NK-92 (cell line): ENCODE measurements at regions not wholly inside any gene's neighbourhood (a gene's known extent, or its start where the extent isn't known, plus 50 kb on each side); places are given as distances from the start of the nearest gene placed in this dataset.

Source experiments
- DNase-seq: peaks from one replicate; lab custom pipeline; 2025; ENCODE audit not compliant: unreplicated experiment; lab: John Stamatoyannopoulos, UW

DNA sequence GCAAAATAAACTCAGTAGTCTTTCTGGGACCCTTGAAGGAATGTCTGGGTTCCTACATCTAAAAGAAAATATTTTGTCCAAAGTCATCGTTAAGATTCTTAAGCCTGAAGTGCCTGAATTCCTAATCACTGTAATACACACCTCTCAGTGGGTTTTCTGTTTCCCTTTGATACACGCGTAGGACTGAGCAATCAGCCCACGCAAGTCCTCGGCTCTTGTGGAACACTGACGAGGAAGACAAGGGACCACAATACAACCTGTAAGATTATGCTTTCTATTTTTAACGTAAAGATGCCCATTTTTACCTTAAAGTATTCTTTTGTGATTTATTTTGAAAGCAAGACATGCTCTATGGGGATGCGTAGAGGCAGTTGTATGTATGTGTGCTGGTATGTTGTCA is 472.8 kb upstream of the CELF2 start:
- DNase-seq = no peak

DNA sequence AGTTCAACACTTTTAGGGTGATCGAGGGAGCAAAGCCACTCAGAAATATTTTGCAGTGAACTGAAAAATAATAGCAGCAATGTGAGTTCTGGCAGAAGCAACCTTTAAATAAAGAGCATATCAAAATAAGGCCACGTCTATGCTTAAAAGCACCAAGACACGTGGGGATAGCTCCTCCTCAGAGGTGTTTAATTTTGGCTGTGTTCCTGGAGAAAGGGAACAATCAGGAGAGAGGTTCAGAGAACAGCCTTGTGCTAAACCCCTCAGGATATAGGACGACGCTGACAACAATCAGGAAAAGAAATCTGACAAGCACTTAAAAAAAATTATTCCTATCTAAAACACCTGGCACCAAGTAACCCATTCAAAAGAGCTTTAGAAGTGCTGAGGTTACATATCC is 471.9 kb upstream of the CELF2 start:
- no peak for DNase-seq

GRCh38 chr10:10551596-10552301 is 465.9 kb upstream of the CELF2 start:
- DNase-seq = no peak

DNA sequence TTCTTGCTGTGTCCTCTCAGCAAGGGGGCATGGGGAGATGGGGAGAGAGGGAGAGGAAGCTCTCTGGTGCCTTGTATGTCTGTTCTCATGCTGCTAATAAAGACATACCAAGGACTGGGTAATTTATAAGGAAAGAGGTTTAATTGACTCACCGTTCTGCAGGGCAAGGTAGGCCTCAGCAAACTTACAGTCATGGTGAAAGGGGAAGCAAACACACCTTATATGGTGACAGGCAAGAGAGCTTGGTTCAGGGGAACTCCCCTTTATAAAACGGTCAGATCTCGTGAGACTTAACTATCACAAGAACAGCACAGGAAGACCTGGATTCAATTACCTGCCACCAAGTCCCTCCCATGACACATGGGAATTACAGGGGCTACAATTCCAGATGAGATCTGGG is 464.7 kb upstream of the CELF2 start:
- no peak for DNase-seq

DNA sequence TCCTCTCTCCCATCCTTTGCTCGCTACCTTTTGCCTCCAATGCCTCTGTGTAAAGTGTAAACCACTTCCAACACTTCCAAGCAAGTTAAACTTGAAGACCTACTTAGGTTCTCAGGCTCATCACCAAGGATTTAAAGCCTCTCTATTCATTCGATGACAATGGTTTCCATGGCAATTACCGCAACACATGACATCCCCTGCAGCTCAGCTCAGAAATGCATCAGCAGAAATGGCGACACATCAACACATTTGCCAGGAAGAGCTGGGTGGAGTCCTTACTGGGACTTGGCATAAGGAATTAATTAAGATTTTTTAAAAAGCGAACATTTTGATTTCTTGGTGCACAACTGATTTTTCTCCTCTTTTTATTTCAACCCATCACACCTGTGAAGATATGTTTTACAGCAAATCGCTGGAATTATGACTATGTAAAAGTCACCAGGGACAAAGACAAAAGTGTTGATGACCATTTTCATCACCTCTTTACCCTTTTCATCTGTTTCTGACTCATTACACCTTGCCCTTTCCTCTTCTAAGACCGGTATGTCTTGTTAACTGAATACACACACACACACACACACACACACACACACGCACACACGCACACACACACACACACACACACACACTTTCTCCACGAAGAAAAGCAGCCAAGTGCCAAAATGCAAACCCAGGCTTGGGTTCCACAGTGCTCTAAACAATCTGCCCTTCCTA is 453.4 kb upstream of the CELF2 start:
- no peak for DNase-seq

- no peak for DNase-seq
Measured at GRCh38 chr10:10576937-10577336, 440.7 kb upstream of the CELF2 start.

DNA sequence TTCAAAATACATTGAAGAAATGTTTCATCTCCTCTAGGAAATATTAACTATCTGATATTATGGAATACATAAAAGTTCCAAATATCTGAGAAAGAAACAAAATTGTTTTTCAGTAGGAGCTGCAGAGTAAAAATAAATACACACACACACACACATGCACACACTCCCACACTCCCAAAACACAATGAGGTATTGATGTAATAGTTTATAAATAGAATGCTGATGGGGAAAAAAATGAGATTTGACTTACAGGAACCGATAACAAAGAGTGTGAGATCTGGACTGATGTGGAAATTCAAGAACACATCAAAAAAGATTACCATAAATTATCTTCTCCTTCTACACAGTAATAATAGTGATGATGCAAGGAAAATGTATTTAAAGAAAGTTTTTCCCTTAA is 438.0 kb upstream of the CELF2 start:
- DNase-seq = no peak

DNA sequence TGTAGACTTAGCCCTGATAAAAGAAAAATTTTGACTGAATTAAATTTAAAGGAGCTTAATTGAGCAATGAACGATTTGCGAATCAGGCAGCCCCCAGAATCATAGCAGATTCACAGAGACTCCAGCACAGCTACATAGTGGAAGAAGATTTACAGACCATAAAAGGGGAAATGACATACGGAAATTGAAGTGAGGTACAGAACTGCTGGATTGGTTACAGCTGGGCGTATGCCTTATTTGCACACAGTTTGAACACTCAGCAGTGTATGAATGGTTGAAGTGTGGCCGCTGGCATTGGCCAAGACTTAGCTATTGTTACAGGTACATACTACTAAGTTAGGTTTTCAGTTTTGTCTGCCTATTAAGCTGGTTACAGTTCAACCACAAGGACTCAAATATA is 433.5 kb upstream of the CELF2 start:
- no peak for DNase-seq

DNA sequence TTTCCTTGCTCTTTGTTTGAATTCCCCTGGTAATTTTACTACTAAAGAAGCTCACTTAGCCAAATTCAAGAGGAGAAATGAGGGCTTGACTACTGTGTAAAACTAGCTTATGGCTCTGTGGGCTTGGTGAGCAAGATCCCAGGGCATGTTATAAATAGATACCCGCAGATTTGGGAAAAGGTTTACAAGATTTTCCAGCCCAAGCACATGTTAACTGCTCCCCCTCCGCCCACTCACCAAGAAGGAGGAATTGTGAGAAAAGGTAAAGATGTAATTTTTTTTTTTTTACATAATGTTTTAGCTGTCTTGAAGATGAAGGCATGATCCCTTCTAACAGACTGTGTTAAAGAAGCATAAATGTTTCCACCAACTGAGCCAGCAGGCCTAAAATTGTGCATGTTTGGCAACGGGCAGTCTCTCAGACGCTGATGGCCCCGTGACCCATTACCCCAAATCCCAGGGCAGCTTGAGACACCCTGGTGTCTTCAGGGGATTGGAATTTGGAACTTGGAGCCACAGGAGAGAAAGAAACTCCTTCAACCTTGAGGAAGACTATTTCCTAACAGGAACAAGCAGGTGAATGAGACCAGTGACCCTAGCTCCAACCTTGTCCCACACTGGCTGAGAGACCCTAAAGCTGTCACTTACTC is 429.8 kb upstream of the CELF2 start:
- no peak for DNase-seq

- DNase-seq = no peak
Measured at GRCh38 chr10:10589540-10590303, 427.9 kb upstream of the CELF2 start.

DNA sequence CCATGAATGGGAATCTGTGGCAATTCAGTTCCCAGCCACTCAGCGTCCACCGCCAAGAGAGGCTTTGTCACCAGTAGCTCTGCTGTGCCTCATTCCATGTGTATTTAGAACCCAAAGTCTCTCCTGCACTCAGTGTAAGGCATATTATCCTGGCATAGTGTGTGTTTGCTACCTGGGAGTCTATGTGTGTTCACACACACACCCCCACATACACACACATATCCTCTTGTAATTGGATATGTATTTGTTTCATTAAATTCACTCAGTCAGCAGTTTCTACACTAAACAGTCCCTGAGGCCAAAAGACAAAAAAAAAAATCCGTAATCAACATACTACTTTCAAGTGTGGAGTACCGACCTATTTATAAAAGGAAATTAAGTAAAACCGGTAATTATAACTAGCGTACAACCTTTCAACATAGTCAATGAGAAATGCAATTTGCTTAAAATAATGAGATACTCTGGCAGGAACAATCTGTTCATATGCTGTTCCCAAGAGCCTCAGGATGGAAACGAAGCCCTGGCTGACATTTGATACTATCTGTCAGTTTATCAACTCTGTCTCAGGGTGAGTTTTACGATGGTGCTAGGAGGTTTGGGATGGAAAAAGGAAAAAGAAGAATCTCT is 425.8 kb upstream of the CELF2 start:
- DNase-seq = no peak

- no peak for DNase-seq
Measured at GRCh38 chr10:10596256-10596655, 421.4 kb upstream of the CELF2 start.

GRCh38 chr10:10598297-10598696 is 419.4 kb upstream of the CELF2 start:
- no peak for DNase-seq

- no peak for DNase-seq
Measured at GRCh38 chr10:10600004-10600403, 417.7 kb upstream of the CELF2 start.

DNA sequence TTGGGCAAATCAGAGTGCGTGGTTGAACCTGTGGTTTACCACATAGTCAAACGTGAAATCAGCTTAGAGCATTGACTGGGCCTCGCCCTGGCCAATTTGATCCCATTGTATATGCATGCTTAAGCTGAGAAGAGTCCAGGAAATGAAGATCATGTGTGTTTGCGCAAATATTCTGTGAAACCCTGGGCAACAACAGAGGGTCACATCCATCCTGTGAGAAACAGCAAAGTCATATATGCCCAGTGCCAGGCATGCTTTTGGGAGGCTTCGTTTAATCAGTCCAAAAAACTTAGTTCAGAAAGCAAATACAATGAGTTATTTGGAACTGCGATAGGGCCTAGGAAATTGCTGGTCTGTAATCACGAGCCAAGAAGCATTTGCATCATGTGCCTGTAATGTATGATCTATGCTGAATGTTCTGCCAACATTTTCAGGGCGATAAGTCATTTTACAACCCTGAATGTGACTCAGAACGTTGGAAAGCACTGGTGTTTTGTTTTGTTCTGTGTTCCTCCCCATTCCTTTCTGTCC is 412.1 kb upstream of the CELF2 start:
- no peak for DNase-seq

DNA sequence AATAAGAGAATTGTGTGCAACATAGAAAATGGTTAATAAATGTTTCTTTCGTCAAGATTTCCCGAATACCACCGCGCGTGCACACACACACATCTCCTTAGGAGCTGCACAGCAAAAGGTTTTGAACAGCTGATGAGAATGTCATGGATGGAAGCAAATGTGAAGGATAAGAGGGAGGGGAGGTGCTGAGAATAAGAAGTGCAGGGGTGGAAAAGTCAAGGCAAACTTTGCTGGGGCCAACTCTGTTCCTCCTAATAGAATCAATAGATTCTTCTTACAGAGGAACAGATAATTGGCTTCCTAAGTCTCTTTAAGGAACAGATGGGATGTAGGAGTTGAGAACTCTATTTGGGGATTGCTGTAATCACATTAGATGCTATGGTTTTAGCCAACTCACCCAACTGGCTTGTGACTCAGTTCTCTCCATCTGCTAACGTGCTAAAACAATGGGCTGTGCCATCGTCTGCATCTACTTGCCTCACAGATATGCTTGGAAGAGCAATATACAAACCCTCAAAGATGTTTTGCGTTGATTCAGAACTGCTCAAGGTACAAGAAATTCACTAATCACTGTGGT is 408.2 kb upstream of the CELF2 start:
- no peak for DNase-seq

DNA sequence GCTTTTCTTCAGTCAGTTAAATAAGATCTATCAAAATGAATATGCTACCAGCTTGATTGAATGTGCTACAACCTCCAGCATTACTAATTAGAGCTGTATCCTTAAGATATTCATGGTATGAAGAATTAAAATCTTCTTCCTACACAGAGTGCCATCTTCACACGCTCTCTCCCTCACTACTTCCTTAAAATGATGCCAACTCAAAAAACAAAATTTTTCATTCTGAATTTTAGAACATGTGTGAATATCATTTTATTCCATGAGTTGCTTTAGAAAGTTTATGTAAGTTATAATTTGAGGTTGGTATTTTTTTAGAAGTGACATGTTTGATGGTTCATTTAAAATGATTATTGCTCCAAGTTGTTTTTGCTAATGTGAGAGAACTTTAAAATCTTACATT is 407.5 kb upstream of the CELF2 start:
- no peak for DNase-seq

- no peak for DNase-seq
Measured at GRCh38 chr10:10612151-10612550, 405.5 kb upstream of the CELF2 start.

DNA sequence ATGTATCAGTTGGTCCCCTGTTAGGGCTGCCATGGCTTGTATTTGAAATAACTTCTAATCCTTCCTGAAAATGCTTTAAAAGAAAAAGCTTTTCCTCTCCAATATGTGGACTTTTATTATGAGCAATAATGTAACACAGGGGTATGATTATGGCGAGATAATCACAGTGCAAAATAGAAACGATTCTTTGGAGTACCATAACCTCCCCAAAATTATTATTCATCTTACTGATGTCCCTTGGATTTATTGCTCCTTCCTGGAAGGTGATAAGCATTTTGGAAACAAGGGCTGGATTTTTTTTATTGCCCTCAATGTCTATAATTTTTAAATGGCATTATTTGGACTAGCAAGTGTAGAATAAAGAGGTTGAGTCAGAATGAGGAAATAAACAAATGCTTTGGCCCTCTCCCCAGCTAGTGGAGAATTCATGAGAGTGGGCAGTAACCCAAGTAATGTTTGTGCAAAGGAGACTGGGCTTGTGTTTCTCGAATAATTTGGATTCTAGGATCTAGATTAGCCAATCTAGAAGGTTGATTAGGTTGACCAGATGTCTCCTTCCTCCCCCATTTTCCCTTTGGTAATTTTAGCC is 403.9 kb upstream of the CELF2 start:
- no peak for DNase-seq

DNA sequence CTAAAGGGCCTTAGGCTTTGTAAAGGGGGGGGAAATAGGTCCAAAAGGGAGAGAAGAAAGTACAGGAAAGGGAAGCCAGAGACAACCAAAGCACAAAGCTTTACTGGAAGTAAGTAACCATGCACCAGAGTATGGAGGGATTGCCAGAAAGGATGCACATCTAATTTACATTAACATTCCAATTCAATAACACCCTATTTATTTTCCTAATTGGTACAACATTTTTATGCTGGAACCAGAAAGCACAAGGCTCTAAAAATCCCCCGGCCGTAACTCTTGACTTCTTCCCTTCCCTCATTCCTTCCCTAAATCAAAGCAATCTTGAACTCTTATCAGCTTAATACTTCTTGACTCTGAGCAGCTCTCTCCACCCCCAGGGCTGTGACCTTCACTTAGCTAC is 400.0 kb upstream of the CELF2 start:
- DNase-seq = no peak
